Sigmoid colon (tissue), 6 donors: ENCODE measurements at regions not wholly inside any gene's neighbourhood (a gene's known extent, or its start where the extent isn't known, plus 50 kb on each side); places are given as distances from the start of the nearest gene placed in this dataset.

Experiments
- DNase-seq: peaks from one replicate; pipeline ENCODE4 v3.0.0-alpha.2; 2019
- H3K27ac ChIP-seq, 4 donors: fragments of 200-600 bp; sonication (generic); one replicate each; pipeline ENCODE4 v1.5.1; 2016 to 2019; ENCODE audit warnings: mild to moderate bottlenecking in 1 of 4
- H3K27me3 ChIP-seq, 3 donors: fragments of 200-600 bp; sonication (generic); one replicate each; pipeline ENCODE4 v1.5.1; 2019; ENCODE audit warnings: mild to moderate bottlenecking in 1 of 3
- H3K36me3 ChIP-seq, 4 donors: fragments of 200-600 bp; sonication (generic); one replicate each; pipeline ENCODE4 v1.5.1; 2016 to 2019
- H3K4me1 ChIP-seq, 4 donors: fragments of 200-600 bp; sonication (generic); one replicate each; pipeline ENCODE4 v1.5.1; 2017 to 2019
- H3K4me3 ChIP-seq, 4 donors: fragments of 200-600 bp; sonication (generic); one replicate each; pipeline ENCODE4 v1.5.1; 2017 to 2019; ENCODE audit warnings: mild to moderate bottlenecking in 2 of 4, moderate library complexity in 1 of 4
- H3K9me3 ChIP-seq, 4 donors: fragments of 200-600 bp in 3 of 4; sonication (generic) in 3 of 4; one replicate each; pipeline versions ENCODE4 v1.5.1 to v1.6.1; 2013 to 2019
- CTCF ChIP-seq, 4 experiments: fragments of 450-650 bp in 3 of 4; fragments of 200-600 bp in 1 of 4; IDR thresholded peaks; one replicate each; pipeline ENCODE4 v1.5.1; 2016 to 2019; ENCODE audit warnings: antibody characterized with exemption in 4 of 4, mild to moderate bottlenecking in 3 of 4, moderate library complexity in 2 of 4
- EP300 ChIP-seq, 4 donors: sonication (generic); formaldehyde crosslinking; IDR thresholded peaks; one replicate each; pipeline ENCODE4 v1.6.1; 2017; ENCODE audit warnings: antibody characterized with exemption in 4 of 4
- POLR2A ChIP-seq, 2 donors: fragments of 450-650 bp; IDR thresholded peaks; one replicate each; pipeline ENCODE4 v1.6.1; 2016; ENCODE audit warnings: antibody characterized with exemption in 2 of 2, mild to moderate bottlenecking in 2 of 2, moderate library complexity in 2 of 2
- POLR2AphosphoS5 ChIP-seq, 4 donors: sonication (generic); formaldehyde crosslinking; IDR thresholded peaks; one replicate each; pipeline ENCODE4 v1.6.1; 2017; ENCODE audit warnings: antibody characterized with exemption in 4 of 4
- WGBS, 2 donors: extraction: QIAGEN DNeasy Blood & Tissue Kit; methylation state at CpG; one replicate each; pipeline ENCODE4 v1.1.7; 2013; 5-methylcytosine and 5-hydroxymethylcytosine counted together
- intact Hi-C: fragments of 100-400 bp; cut with DNase I; formaldehyde crosslinking; loops from one replicate; pipeline ENCODE4 v1.15.1; 2023
- donor health status: healthy with polysubstance abuse.
- donor health status: healthy.

GRCh38 chr5:99651298-99651697 lies 722.5 kb upstream of the CHD1 start:
- DNase-seq: no peak
- Histone ChIP-seq H3K9me3 (no peaks in the 10 kb centered on the region), H3K4me3 (no peak overlapping the region), H3K27ac (no peak overlapping the region), H3K4me1 (no peaks in the 10 kb centered on the region), H3K27me3 (no peaks in the 10 kb centered on the region), H3K36me3 (no peaks in the 10 kb centered on the region)
- intact Hi-C loops: no loop called here
- TF ChIP-seq POLR2AphosphoS5 (IDR thresholded peaks at IDR 0.05) (no peak), EP300 (IDR thresholded peaks at IDR 0.05) (no peak), CTCF (IDR thresholded peaks at IDR 0.05) (no peak), POLR2A (IDR thresholded peaks at IDR 0.05) (no peak)

GRCh38 chr5:99646011-99646647 lies 717.3 kb upstream of the CHD1 start:
- Histone ChIP-seq H3K4me3 (no peak overlapping the region), H3K27me3 (no peaks in the 10 kb centered on the region), H3K9me3 (no peaks in the 10 kb centered on the region), H3K4me1 (no peaks in the 10 kb centered on the region), H3K27ac (no peak overlapping the region), H3K36me3 (no peaks in the 10 kb centered on the region)
- intact Hi-C loops: no loop called here
- WGBS, 2 donors: 67 to 68% methylated on average over 5 of the region's 5 CpGs
- TF ChIP-seq CTCF (IDR thresholded peaks at IDR 0.05): no peak
- TF ChIP-seq EP300 (IDR thresholded peaks at IDR 0.05): no peak
- no peak for TF ChIP-seq POLR2A (IDR thresholded peaks at IDR 0.05)
- TF ChIP-seq POLR2AphosphoS5 (IDR thresholded peaks at IDR 0.05): no peak
- no peak for DNase-seq

DNA sequence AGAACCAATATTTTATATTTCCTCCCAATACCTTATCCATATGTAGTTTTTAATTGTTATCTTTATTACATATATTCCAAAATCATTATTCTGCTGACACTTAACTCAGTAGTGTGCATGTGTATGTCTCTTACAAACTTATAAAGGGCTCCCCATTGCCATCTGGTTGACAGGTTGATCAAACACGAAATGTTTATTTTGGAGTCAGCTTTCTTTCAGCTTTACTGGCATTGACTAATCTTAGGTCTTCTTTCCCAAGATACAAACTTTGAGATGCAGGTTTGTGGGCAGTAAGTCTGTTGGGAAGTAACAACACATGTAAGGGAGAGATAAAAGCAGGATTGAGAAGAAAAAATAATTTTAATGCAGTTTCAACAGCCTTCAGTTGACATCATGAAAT lies 716.0 kb upstream of the CHD1 start:
- intact Hi-C loops: no loop called here
- H3K4me1 ChIP-seq: peaks cover 0 to 3% (median 0%) of the 10 kb centered on the region in 4 donors
- no peaks in the 10 kb centered on the region for H3K9me3 ChIP-seq
- no peaks in the 10 kb centered on the region for H3K27me3 ChIP-seq
- DNase-seq: no peak
- no peaks in the 10 kb centered on the region for H3K36me3 ChIP-seq
- H3K27ac ChIP-seq: no peak overlapping the region
- no peak overlapping the region for H3K4me3 ChIP-seq
- 34 to 76% methylated on average over 1 of the region's 1 CpG for WGBS, 2 donors
- no peak for TF ChIP-seq POLR2AphosphoS5 (IDR thresholded peaks at IDR 0.05)
- no peak for TF ChIP-seq POLR2A (IDR thresholded peaks at IDR 0.05)
- TF ChIP-seq CTCF (IDR thresholded peaks at IDR 0.05): no peak
- no peak for TF ChIP-seq EP300 (IDR thresholded peaks at IDR 0.05)

DNA sequence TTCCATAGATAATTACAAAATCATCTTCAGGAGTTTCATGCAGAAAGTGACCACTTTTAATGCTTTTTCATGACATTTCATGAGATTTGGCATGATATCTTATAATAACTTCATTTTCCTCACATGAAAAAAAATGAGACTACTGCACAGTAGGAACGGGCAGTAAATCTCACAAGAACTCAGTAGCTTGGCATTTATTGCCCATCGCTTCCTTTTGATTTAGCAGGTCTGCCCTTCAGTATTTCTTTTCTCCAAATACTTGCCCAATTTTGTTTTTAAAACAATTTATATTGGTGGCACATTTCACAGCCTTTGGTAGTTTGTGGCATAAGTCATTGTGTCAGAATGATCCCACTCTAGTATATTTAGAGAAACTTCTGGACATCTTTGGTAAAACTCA lies 711.8 kb upstream of the CHD1 start:
- H3K36me3 ChIP-seq: no peaks in the 10 kb centered on the region
- H3K27ac ChIP-seq: no peak overlapping the region
- peaks cover 0 to 6% (median 0%) of the 10 kb centered on the region in 4 donors for H3K4me1 ChIP-seq
- no peak overlapping the region for H3K4me3 ChIP-seq
- intact Hi-C loops: no loop called here
- no peak for DNase-seq
- TF ChIP-seq CTCF (IDR thresholded peaks at IDR 0.05) (no peak), POLR2A (IDR thresholded peaks at IDR 0.05) (no peak), EP300 (IDR thresholded peaks at IDR 0.05) (no peak), POLR2AphosphoS5 (IDR thresholded peaks at IDR 0.05) (no peak)
- no peaks in the 10 kb centered on the region for H3K27me3 ChIP-seq
- no peaks in the 10 kb centered on the region for H3K9me3 ChIP-seq
- 45 to 70% methylated on average over 2 of the region's 2 CpGs for WGBS, 2 donors

DNA sequence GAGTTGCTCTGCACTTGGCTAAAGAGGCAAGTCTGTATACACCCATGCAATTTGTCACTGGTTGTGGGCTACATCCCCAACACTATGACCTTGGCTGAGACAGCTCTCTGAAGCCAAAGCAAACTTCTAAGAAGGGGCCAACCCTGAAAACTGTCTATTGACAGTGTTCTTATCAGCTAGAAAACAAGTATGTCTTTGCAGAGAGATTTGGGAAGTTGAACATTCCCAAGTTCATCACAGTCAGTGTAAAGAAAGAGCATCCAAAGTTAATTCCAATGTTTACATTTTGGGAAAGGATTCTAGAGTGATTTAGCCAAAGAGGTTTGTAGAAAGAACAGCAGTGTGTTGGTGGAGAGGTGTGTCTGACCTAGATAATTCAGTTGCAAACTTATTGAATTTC lies 711.1 kb upstream of the CHD1 start:
- Histone ChIP-seq H3K27me3 (no peaks in the 10 kb centered on the region), H3K36me3 (no peaks in the 10 kb centered on the region), H3K4me3 (no peak overlapping the region), H3K4me1 (peaks cover 0 to 6% (median 0%) of the 10 kb centered on the region in 4 donors), H3K9me3 (no peaks in the 10 kb centered on the region), H3K27ac (no peak overlapping the region)
- TF ChIP-seq EP300 (IDR thresholded peaks at IDR 0.05) (no peak), POLR2AphosphoS5 (IDR thresholded peaks at IDR 0.05) (no peak), POLR2A (IDR thresholded peaks at IDR 0.05) (no peak), CTCF (IDR thresholded peaks at IDR 0.05) (no peak)
- intact Hi-C loops: no loop called here
- no peak for DNase-seq
